SK-N-SH (cell line): ENCODE measurements at regions not wholly inside any gene's neighbourhood (a gene's known extent, or its start where the extent isn't known, plus 50 kb on each side); places are given as distances from the start of the nearest gene placed in this dataset.

Experiments
- CTCF ChIP-seq: fragments of 200-600 bp; sonication (generic); IDR thresholded peaks from 2 replicates; pipeline ENCODE4 v1.6.1; 2017; ENCODE audit warnings: antibody characterized with exemption, mild to moderate bottlenecking, moderate library complexity
- GABPA ChIP-seq: IDR thresholded peaks from 2 replicates; pipeline ENCODE4 v1.4.0; 2012; ENCODE audit warnings: low read depth, mild to moderate bottlenecking
- GATA2 ChIP-seq: sonication (generic); formaldehyde crosslinking; IDR thresholded peaks from 2 replicates; pipeline ENCODE4 v1.5.0; 2020; ENCODE audit warnings: mild to moderate bottlenecking, missing genetic modification reagents
- JUND ChIP-seq: IDR thresholded peaks from 2 replicates; pipeline ENCODE4 v1.4.0; 2012
- POLR2AphosphoS5 ChIP-seq: IDR thresholded peaks from 2 replicates; pipeline ENCODE4 v1.6.1; 2012; ENCODE audit warnings: low read depth, low read length
- RAD21 ChIP-seq: IDR thresholded peaks from 2 replicates; pipeline ENCODE4 v1.6.1; 2012; ENCODE audit warnings: mild to moderate bottlenecking, low read length
- REST ChIP-seq: IDR thresholded peaks from 2 replicates; pipeline ENCODE4 v1.6.1; 2012; ENCODE audit warnings: mild to moderate bottlenecking, low read depth, low read length, moderate library complexity
- USF2 ChIP-seq: fragments of 150-350 bp; IDR thresholded peaks from 2 replicates; pipeline ENCODE4 v1.6.1; 2017; ENCODE audit warnings: antibody characterized with exemption, low read length, low read depth, borderline replicate concordance
- YY1 ChIP-seq: IDR thresholded peaks from 2 replicates; pipeline ENCODE4 v1.4.0; 2012; ENCODE audit warnings: low read depth, mild to moderate bottlenecking
- ZBTB33 ChIP-seq: IDR thresholded peaks from 2 replicates; pipeline ENCODE4 v1.4.0; 2012; ENCODE audit warnings: low read depth, borderline replicate concordance

- no peak for TF ChIP-seq GABPA
- no peak for TF ChIP-seq POLR2AphosphoS5
- no peak for TF ChIP-seq CTCF
- TF ChIP-seq ZBTB33 = no peak
- TF ChIP-seq JUND = no peak
- no peak for TF ChIP-seq GATA2 (CRISPR knock-in tag)
- no peak for TF ChIP-seq REST
- TF ChIP-seq RAD21 = no peak
- no peak for TF ChIP-seq USF2
- no peak for TF ChIP-seq YY1
Measured at GRCh38 chr4:177064729-177065394, 244.8 kb upstream of the NEIL3 start.
